ENCODE measurements at regions not wholly inside any gene's neighbourhood (a gene's known extent, or its start where the extent isn't known, plus 50 kb on each side); places are given as distances from the start of the nearest gene placed in this dataset.
"Not testable (repeated sequence)": the region's sequence is repeated elsewhere in the genome, so short reads cannot be mapped to it uniquely, and the experiment has no call there.

DNA sequence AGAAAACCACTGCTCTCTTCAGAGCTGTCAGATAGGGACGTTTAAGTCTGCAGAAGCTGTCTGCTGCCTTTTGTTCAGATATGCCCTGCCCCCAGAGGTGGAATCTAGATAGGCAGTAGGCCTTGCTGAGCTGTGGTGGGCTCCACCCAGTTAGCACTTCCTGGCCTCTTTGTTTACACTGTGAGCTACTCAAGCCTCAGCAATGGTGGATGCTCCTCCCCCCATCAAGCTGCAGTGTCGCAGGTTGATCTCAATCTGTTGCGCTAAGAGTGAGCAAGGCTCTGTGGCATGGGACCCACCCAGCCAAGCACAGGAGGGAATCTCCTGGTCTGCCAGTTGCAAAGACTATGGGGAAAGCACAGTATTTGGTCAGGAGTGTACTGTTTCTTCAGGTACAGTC, 59.2 kb upstream of the ZNF641 start:
- Mint-ChIP-seq H3K4me1 (ENCODE audit: low read depth) (peaks cover 17% of the 10 kb centered on the region), H3K4me3 (peak overlapping the region; percentile 24), H3K36me3 (peaks cover 12% of the 10 kb centered on the region)
- not testable (repeated sequence) for H3K9me3 Mint-ChIP-seq (ENCODE audit: low read depth); H3K27ac Mint-ChIP-seq; H3K27me3 Mint-ChIP-seq

DNA sequence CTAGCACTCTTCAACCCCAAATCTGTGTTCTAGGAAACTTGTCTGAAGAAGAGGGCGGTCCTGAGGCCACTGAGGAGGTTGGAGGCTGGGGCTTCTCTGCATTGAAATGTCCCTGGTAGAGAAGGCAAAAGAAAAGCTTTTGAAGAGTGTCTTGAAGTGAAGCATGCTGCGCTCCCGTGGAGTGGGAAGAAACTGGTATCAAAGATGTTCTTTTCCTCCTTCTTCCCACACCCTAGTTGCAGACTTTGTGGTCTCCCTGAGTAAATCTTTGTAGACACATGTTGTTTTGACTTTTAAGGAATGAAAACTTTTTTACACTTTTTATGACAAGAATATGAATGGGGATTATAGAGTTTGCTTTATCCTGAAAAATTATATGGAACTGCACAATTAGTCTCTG, 59.0 kb upstream of the ANP32D start:
- H3K27me3 Mint-ChIP-seq, result peaks cover 2% of the 10 kb centered on the region
- no peak overlapping the region for H3K27ac Mint-ChIP-seq
- H3K4me3 Mint-ChIP-seq, result no peak overlapping the region
- H3K9me3 Mint-ChIP-seq (ENCODE audit: low read depth), result peaks cover 4% of the 10 kb centered on the region
- H3K4me1 Mint-ChIP-seq (ENCODE audit: low read depth), result peaks cover 17% of the 10 kb centered on the region
- peaks cover 10% of the 10 kb centered on the region for H3K36me3 Mint-ChIP-seq

DNA sequence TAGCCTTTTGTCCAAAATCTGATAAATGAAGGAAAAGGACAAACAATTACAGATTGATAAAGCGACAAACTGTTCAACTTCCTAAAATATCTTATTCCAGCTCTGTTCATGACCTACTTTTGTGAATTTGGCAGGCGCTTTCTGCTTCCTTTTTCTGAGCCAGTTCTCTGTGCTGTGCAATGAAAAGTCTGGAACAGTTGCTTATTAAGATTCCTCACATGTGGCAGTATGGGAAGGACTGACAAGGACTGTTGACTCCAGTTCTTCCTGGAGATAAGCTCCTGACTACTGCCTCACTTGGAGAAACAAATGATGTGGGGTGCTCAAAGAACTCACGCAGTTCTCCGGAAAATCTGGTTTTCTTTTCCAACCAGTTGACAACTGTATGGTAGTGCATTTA, 58.3 kb upstream of the ANP32D start:
- Mint-ChIP-seq H3K4me3 (no peak overlapping the region), H3K36me3 (peaks cover 10% of the 10 kb centered on the region), H3K27ac (no peak overlapping the region), H3K27me3 (peaks cover 2% of the 10 kb centered on the region), H3K4me1 (ENCODE audit: low read depth) (peaks cover 16% of the 10 kb centered on the region), H3K9me3 (ENCODE audit: low read depth) (peaks cover 4% of the 10 kb centered on the region)

DNA sequence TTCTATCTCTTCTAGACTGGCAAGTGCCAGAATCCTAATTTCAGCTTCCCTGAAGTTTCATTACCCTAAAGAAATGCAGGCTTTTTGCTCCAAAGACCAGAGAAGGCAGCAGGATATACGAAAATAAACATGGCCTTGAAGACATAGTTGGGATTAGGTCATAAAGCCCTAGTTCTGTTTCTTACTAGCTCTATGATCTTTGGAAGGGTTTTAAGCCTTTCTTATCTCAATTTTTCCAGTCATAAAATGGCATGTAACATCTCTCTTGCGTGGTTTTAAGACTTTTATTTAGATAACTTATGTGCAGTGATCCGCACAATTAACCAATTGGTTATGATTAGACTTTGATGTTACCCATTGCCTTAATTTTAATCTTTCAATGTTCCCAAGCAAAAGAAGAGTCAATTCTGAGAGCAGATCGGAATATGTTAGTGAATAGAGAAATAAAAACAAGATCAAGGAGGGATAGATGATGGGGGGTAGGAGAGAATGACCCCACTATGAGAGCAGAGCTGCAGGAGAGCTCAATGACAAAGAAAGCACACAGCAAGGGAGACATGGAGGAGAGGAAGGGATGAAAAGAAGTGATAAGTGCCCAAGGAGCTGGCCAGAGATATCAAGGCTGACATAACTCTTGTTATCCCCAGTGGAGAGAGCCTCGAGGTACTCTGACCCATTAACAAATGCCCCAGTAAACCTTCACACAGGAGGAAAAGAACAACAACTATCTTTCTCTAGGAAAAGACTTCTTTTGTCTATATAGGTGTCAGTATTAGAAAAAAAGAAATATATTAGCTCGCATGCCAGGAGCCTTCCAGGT, 53.0 kb upstream of the ANP32D start:
- no peaks in the 10 kb centered on the region for H3K4me1 Mint-ChIP-seq (ENCODE audit: low read depth)
- no peak overlapping the region for H3K4me3 Mint-ChIP-seq
- peaks cover 2% of the 10 kb centered on the region for H3K27me3 Mint-ChIP-seq
- H3K36me3 Mint-ChIP-seq, result no peaks in the 10 kb centered on the region
- H3K9me3 Mint-ChIP-seq (ENCODE audit: low read depth), result no peaks in the 10 kb centered on the region
- H3K27ac Mint-ChIP-seq, result no peak overlapping the region

DNA sequence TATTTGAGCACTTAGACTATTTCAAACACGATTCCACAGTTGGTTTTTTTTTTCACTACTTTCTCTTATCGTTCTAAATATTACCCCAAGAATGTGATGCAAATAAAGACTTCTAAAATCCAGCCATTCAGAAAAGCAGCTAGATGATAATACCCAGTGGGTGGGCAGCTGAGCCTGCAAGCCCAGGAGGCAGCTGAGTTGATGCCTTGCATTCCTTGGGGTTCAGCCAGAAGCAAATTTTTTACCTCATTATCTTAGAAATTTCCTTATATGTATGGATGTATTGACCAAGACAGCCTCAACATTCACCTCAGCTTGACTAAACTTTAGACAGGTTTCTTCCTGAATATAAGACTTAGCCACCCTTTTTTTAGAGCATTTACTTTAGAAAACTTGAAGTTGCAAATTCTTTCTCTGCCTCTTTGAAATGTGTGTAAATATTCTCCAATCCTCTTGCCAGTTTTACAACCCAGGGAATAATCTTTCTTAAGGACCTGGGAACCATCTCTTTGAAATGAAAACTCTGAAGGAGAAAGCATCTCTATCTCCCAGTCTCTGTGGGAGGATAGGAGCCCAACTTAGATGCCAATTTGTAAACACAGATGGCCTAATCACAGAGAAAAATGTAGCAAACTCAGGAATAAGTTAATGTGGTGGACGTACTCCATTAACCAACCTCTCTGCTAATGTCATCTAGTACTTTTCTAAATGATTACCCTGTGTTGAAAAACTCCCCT, 52.2 kb upstream of the ANP32D start:
- H3K4me1 Mint-ChIP-seq (ENCODE audit: low read depth), result peaks cover 2% of the 10 kb centered on the region
- H3K27me3 Mint-ChIP-seq, result peaks cover 2% of the 10 kb centered on the region
- no peak overlapping the region for H3K4me3 Mint-ChIP-seq
- no peaks in the 10 kb centered on the region for H3K36me3 Mint-ChIP-seq
- H3K9me3 Mint-ChIP-seq (ENCODE audit: low read depth), result no peaks in the 10 kb centered on the region
- no peak overlapping the region for H3K27ac Mint-ChIP-seq

DNA sequence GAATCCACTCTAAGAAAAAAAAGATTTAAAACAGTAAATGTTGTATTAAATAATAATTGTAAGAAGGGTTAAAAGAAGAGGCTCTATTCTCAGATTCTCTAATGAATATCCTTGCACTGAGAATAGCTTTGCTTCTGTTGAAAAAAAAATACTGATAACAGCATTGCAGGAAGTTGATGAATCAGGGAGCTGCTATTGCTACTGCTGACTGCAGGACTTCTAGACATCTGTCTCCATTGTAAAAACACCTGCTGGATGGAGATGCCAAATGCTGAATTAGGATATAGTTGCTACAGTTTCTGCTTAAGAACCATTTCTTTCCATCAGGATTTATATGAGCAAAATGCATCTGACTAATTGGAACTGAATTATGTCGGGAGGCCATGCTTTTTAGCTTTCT, 50.3 kb upstream of the ANP32D start:
- Mint-ChIP-seq H3K9me3 (ENCODE audit: low read depth) (no peaks in the 10 kb centered on the region), H3K4me1 (ENCODE audit: low read depth) (peaks cover 2% of the 10 kb centered on the region), H3K36me3 (no peaks in the 10 kb centered on the region), H3K4me3 (no peak overlapping the region), H3K27ac (no peak overlapping the region), H3K27me3 (no peaks in the 10 kb centered on the region)

Measured in activated naive CD8-positive, alpha-beta T cell (primary cell).